Colonic mucosa (tissue), 4 donors: ENCODE measurements at regions not wholly inside any gene's neighbourhood (a gene's known extent, or its start where the extent isn't known, plus 50 kb on each side); places are given as distances from the start of the nearest gene placed in this dataset.

ENCODE experiments used
- DNase-seq: peaks from one replicate; pipeline ENCODE4 v3.0.0-alpha.2; 2020
- H3K27ac ChIP-seq: fragments of 200-600 bp; one replicate; pipeline ENCODE4 v1.8.0; 2021
- H3K27me3 ChIP-seq: fragments of 200-600 bp; one replicate; pipeline ENCODE4 v1.8.0; 2021
- H3K36me3 ChIP-seq: fragments of 200-600 bp; one replicate; pipeline ENCODE4 v1.8.0; 2021
- H3K4me1 ChIP-seq: fragments of 200-600 bp; one replicate; pipeline ENCODE4 v1.8.0; 2021; ENCODE audit warnings: mild to moderate bottlenecking
- H3K4me3 ChIP-seq: fragments of 200-600 bp; one replicate; pipeline ENCODE4 v1.8.0; 2021
- H3K9ac ChIP-seq, 2 donors: one replicate each; pipeline ENCODE4 v1.7.0; 2013; ENCODE audit warnings: control low read depth in 2 of 2, low read depth in 2 of 2, low read length in 2 of 2
- H3K9me3 ChIP-seq: fragments of 200-600 bp; one replicate; pipeline ENCODE4 v1.8.0; 2021
- CTCF ChIP-seq: fragments of 200-600 bp; IDR thresholded peaks from one replicate; pipeline ENCODE4 v1.8.0; 2022; ENCODE audit warnings: antibody characterized with exemption, mild to moderate bottlenecking
- intact Hi-C: fragments of 100-400 bp; cut with DNase I; formaldehyde crosslinking; loops from one replicate; pipeline ENCODE4 v1.14.1; 2022
- donor health status: healthy.
- donor health status: DM: no; HTN: no; CAD: no.
- donor health status: DM: no; HTN: no; CAD: no.

- Histone ChIP-seq H3K36me3 (no peaks in the 10 kb centered on the region), H3K4me1 (no peaks in the 10 kb centered on the region), H3K9ac (no peak overlapping the region), H3K27me3 (no peaks in the 10 kb centered on the region), H3K27ac (no peak overlapping the region), H3K4me3 (no peak overlapping the region), H3K9me3 (no peaks in the 10 kb centered on the region)
- intact Hi-C loops, result no loop called here
- no peak for TF ChIP-seq CTCF
- no peak for DNase-seq
Measured at GRCh38 chr1:83704350-83704749, 294.6 kb downstream of the TTLL7 start.

- no peaks in the 10 kb centered on the region for H3K4me1 ChIP-seq
- DNase-seq, result no peak
- no peak overlapping the region for H3K4me3 ChIP-seq
- H3K36me3 ChIP-seq, result no peaks in the 10 kb centered on the region
- no peak overlapping the region for H3K27ac ChIP-seq
- intact Hi-C loops, result no loop called here
- H3K9ac ChIP-seq, result no peak overlapping the region
- H3K9me3 ChIP-seq, result no peaks in the 10 kb centered on the region
- no peaks in the 10 kb centered on the region for H3K27me3 ChIP-seq
- TF ChIP-seq CTCF, result no peak
Measured at GRCh38 chr1:83702356-83702755, 296.6 kb downstream of the TTLL7 start.

GRCh38 chr1:83701355-83701754 lies 297.6 kb downstream of the TTLL7 start:
- no peak for DNase-seq
- H3K4me1 ChIP-seq, result no peaks in the 10 kb centered on the region
- no peaks in the 10 kb centered on the region for H3K27me3 ChIP-seq
- H3K4me3 ChIP-seq, result no peak overlapping the region
- TF ChIP-seq CTCF, result no peak
- no peaks in the 10 kb centered on the region for H3K36me3 ChIP-seq
- intact Hi-C loops, result no loop called here
- no peak overlapping the region for H3K27ac ChIP-seq
- no peak overlapping the region for H3K9ac ChIP-seq
- H3K9me3 ChIP-seq, result no peaks in the 10 kb centered on the region

- no peaks in the 10 kb centered on the region for H3K9me3 ChIP-seq
- no peak for DNase-seq
- no peak overlapping the region for H3K4me3 ChIP-seq
- H3K27ac ChIP-seq, result no peak overlapping the region
- TF ChIP-seq CTCF, result no peak
- H3K9ac ChIP-seq, result no peak overlapping the region
- no peaks in the 10 kb centered on the region for H3K4me1 ChIP-seq
- no peaks in the 10 kb centered on the region for H3K27me3 ChIP-seq
- intact Hi-C loops, result no loop called here
- no peaks in the 10 kb centered on the region for H3K36me3 ChIP-seq
Measured at GRCh38 chr1:83698644-83699043, 300.3 kb downstream of the TTLL7 start.

GRCh38 chr1:83697961-83698360 lies 301.0 kb downstream of the TTLL7 start:
- no peak for DNase-seq
- Histone ChIP-seq H3K36me3 (no peaks in the 10 kb centered on the region), H3K27me3 (no peaks in the 10 kb centered on the region), H3K27ac (no peak overlapping the region), H3K4me3 (no peak overlapping the region), H3K4me1 (no peaks in the 10 kb centered on the region), H3K9me3 (no peaks in the 10 kb centered on the region), H3K9ac (no peak overlapping the region)
- intact Hi-C loops, result no loop called here
- TF ChIP-seq CTCF, result no peak

- TF ChIP-seq CTCF, result no peak
- intact Hi-C loops, result no loop called here
- Histone ChIP-seq H3K27me3 (no peaks in the 10 kb centered on the region), H3K9ac (no peak overlapping the region), H3K27ac (no peak overlapping the region), H3K9me3 (no peaks in the 10 kb centered on the region), H3K36me3 (no peaks in the 10 kb centered on the region), H3K4me3 (no peak overlapping the region), H3K4me1 (no peaks in the 10 kb centered on the region)
- DNase-seq, result no peak
Measured at GRCh38 chr1:83697220-83697619, 301.7 kb downstream of the TTLL7 start.
